HG03378 (cell line): ENCODE measurements at regions not wholly inside any gene's neighbourhood (a gene's known extent, or its start where the extent isn't known, plus 50 kb on each side); places are given as distances from the start of the nearest gene placed in this dataset.
"Not testable (repeated sequence)": the region's sequence is repeated elsewhere in the genome, so short reads cannot be mapped to it uniquely, and the experiment has no call there.

Experiments used
- ATAC-seq: cut with Tn5 transposase; IDR thresholded peaks from one replicate; pipeline ENCODE4 v1.9.1; 2021; ENCODE audit warnings: mild to moderate bottlenecking, moderate library complexity; ENCODE audit not compliant: unreplicated experiment

DNA sequence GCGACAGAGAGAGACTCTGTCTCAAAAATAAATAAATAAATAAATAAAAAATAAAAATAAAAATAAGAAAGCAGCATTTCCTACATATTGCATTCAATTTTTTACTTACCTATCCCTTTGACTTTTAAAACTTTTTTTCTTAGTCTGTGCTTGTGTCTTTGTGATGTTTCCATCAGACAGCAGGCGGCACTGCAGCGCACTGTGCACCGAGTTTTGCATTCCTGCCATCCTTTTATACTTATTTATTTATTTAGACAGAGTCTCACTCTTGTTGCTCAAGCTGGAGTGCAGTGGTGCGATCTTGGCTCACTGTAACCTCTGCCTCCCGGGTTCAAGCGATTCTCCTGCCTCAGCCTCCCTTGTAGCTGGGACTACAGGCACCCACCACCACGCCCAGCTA is 203.9 kb downstream of the SPATA31A1 start:
- ATAC-seq: not testable (repeated sequence)

DNA sequence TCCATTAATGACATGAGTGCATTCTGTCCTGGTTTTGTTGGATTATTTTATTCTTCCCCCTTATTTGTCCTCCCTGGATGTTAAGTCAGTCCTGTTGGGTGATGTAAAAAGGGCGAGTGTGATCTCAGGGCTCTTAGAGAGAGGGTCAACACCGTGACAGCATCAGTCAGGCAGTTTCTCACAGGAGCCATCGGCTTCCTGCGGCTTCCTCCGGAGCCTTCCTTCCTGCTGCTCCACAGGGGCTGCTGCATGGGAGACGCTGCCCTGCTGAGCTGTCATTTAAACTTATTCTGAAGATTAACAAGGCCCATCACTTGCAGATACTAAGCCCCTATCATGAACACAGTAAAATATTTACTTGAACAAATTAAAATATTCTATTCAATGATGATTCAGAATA is 211.3 kb downstream of the SPATA31A1 start:
- not testable (repeated sequence) for ATAC-seq

DNA sequence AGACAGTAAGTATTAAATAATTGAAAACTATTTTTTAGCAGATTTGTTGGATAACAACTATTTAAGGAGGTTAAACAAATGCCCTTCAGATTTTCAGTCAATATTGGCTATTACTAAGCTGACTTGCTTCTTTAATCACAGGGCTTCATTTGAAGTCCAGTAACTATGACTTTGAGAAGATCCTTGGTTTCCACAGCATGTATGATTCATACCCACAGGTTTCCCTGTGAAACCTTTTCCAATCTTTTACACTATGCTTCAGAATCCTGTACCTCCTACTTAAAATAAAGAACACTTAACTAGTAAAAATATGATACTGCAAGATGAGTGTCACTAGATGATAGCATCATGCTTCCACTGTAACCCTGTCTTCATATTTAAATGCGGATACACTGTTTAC is 211.9 kb downstream of the SPATA31A1 start:
- ATAC-seq: not testable (repeated sequence)

- ATAC-seq: not testable (repeated sequence)
Measured at GRCh38 chr9:39568900-39569299, 213.4 kb downstream of the SPATA31A1 start.

GRCh38 chr9:39573024-39574022 is 217.9 kb downstream of the SPATA31A1 start:
- not testable (repeated sequence) for ATAC-seq

- not testable (repeated sequence) for ATAC-seq
Measured at GRCh38 chr9:39579000-39579399, 223.5 kb downstream of the SPATA31A1 start.

DNA sequence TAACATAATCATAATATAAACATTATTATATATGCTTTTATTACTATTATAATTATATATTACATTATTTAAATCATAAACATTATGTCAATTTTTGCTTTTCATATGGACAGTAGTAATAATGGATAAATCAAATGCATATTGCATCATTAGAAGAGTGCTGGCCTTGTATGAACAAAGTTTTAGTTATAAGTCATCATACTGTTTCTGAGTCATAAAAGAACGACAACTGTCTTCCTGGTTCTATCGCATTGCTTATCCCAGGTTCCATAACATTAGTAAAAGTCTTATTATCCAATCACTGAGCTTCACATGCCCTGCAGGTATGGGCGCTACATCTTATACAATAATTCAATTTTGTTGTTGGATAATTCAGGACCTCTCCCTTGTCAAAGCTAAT is 225.8 kb downstream of the SPATA31A1 start:
- ATAC-seq: not testable (repeated sequence)

DNA sequence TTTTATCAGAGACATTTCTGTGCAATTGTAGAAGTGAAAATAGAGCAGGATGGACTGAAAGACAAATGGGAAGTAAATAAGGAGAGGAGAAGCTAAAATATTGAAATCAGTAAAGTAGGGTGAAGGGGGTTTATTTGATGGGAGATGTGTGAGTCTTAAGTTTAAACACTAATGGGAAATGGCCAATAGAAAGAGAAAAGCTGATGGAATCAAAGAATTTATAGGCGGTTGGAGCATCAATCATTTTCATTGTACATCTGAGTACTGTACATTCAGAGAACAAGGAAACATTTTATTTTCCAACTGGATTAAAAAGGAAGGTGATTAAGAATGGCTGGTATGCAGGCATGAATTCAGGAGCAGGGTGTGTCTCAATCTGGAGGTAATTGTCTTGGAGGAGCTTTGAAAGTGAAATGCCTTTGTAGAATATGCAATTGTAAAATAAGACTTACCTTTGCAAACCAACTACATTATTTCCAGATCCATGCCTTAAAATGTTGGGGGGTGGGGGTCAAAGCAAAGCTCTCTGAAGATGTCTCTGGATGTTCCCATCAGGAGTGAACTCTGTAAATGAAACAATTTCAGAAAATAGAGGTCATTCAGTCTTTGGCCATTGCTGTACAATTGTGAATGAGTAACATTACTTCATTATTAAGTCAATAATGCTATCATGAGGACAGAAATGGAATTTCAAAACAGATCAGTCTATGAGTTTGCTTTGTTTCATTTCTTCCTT is 227.4 kb downstream of the SPATA31A1 start:
- ATAC-seq: not testable (repeated sequence)

GRCh38 chr9:39583413-39583747 is 227.9 kb downstream of the SPATA31A1 start:
- ATAC-seq: not testable (repeated sequence)

DNA sequence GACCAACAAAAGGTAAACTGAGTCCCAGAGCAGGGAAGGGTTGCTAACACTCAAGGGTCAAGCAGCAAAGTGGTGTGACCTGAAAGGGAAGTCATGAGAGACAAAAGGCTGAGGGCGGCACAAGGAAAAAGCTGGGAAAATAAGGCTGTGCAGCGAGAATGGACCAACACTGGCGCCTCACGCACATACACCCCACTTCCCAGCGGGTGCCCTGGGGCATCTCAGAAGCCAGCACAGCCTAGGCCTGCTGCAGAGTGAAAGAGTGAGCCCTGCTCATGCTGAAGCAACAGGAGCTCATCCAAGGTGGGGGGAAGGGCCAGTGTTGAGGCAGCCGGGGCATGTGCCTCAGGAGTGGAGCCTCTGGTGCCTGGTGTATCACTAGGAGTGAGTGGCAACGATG is 229.8 kb downstream of the SPATA31A1 start:
- not testable (repeated sequence) for ATAC-seq

GRCh38 chr9:39587844-39588499 is 232.5 kb downstream of the SPATA31A1 start:
- no peak for ATAC-seq

DNA sequence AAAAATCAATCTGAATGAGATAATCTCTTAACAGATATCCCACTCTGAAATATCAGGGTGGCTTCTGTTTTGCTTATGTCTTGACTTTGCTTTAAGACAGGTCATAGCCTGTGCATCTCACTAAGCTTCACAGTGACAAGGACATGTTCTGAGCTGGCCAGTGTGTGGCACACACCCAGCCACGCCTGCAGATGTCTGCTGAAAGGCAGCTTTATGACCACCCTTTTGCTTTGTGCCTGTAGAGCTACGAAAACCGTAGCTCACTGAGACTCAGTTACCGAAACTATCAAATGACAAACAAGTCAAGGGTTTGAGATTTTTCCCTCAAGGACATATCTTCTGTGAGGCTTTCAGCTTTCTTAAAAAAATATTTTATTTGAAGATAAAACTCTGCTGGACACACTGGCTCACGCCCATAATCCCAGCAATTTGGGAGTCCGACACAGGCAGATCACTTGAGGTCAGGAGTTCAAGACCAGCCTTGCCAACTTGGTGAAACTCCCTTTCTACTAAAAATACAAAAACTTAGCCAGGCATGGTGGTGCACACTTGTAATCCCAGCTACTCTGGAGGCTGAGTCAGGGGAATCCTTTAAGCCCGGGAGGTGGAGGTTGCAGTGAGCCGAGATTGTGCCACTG is 233.2 kb downstream of the SPATA31A1 start:
- ATAC-seq: no peak

DNA sequence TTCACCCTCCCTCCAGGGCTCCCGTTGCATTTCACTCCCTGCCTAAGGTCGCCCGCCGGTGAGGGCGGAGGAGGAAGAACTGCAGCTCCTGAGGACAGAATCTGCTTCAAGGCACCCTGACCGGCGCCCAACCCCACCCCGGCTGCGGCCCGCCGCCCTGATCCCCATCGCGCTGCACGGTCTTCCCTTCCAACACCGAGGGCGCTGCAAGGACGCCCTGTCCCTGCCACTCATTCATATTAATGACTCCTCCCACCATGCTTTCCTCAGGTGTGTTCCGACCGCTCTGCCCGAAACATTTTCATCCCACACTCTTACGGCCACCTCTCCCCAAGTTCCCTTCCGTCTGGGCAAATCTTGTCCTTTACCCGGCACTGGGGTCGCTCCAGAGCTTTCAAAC is 248.6 kb downstream of the SPATA31A1 start:
- not testable (repeated sequence) for ATAC-seq

GRCh38 chr9:39611449-39612231 is 256.2 kb downstream of the SPATA31A1 start:
- ATAC-seq: peak; percentile 98

DNA sequence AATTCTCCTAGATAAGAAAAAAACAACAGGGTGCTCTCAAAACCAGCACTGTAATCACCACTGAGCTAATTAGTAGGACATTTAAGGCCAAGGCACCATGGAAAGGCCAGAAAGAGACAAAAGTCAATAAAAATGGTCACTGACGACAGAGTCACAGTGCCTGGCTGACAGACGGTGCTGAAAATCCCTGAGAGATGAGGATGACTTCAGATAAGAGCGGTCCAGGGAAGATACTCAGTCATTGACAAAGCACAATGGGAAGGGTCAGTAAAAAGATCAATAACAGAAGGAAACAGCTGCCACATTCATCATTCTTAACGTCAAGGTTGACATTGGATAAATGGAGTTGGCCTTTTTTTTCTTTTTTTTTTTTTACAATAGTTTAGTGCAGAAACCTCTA is 261.0 kb downstream of the SPATA31A1 start:
- not testable (repeated sequence) for ATAC-seq

- ATAC-seq: not testable (repeated sequence)
Measured at GRCh38 chr9:39624048-39624447, 268.6 kb downstream of the SPATA31A1 start.

DNA sequence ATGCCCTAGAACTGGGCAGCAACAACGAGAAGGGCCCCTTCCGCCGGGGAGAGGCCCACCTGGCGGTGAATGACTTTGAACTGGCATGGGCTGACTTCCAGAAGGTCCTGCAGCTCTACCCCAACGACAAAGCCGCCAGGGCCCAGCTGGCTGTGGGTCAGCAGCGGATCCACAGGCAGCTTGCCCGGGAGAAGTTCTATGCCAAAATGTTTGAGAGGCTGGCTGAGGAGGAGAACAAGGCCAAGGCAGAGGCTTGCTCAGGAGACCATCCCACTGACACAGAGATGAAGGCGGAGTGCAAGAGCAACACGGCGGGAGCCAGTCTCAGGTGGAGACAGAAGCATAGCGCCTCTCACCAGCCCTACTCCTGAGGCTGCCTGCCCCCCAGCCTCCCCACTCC is 276.6 kb downstream of the SPATA31A1 start:
- ATAC-seq: not testable (repeated sequence)

DNA sequence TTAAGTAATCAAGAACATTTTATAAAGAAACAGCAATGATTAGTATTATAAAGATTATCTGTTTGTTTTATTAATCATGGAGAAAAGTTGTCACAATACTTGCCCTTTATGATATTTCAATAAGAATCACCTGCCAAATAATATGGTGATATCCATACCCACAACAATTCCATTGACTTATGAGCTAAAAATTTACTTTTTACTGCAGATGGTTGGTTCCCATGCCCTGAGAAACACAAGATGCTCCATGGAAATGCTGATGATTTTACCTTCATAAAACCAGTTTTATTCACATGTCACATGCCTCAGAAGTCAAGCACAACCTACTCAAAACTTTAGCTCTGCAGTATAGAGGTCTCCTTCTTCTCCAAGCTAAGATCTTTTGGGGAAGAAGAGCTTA is 293.6 kb downstream of the SPATA31A1 start:
- ATAC-seq: not testable (repeated sequence)

DNA sequence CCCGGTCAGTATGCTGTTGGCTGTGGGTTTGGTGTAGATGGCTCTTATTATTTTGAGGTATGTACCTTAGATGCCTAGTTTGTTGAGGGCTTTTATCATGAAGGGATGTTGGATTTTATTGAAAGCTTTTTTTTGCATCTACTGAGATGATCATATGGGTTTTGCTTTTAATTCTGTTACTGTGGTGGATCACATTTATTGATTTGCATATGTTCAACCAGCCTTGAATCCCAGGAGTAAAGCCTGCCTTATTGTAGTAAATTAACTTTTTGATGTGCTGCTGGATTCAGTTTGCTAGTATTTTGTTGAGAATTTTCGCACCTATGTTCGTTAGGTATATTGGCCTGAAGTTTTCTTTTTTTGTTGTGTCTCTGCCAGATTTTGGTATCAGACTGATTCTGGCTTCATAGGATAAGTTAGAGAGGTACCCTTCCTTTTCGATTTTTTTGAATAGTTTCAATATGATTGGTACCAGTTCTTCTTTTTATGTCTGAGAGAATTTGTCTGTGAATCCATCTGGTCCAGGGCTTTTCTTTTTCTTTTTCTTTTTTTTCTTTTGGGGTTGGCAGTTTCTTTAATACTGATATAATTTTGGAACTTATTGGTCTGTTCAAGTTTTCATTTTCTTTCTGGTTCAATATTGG is 301.6 kb downstream of the SPATA31A1 start:
- peak; percentile 85 for ATAC-seq
